Mucosa of descending colon (tissue), 3 donors: ENCODE measurements at regions not wholly inside any gene's neighbourhood (a gene's known extent, or its start where the extent isn't known, plus 50 kb on each side); places are given as distances from the start of the nearest gene placed in this dataset.
"Not testable (repeated sequence)": the region's sequence is repeated elsewhere in the genome, so short reads cannot be mapped to it uniquely, and the experiment has no call there.

ENCODE experiments used
- ATAC-seq: fragments of 200-7000 bp; cut with Tn5 transposase; one replicate; pipeline ENCODE4 v1.9.1; 2020; ENCODE audit warnings: mild to moderate bottlenecking, moderate library complexity
- DNase-seq, 3 donors: peaks; one replicate each; pipeline ENCODE4 v3.0.0-alpha.2; 2020
- H3K36me3 ChIP-seq: fragments of 200-600 bp; one replicate; pipeline ENCODE4 v1.8.0; 2021; ENCODE audit warnings: low read depth, mild to moderate bottlenecking
- H3K4me1 ChIP-seq: fragments of 200-600 bp; one replicate; pipeline ENCODE4 v1.8.0; 2021; ENCODE audit warnings: low read depth, mild to moderate bottlenecking
- H3K4me3 ChIP-seq: fragments of 200-600 bp; one replicate; pipeline ENCODE4 v1.8.0; 2021; ENCODE audit warnings: mild to moderate bottlenecking
- H3K9me3 ChIP-seq: fragments of 200-600 bp; one replicate; pipeline ENCODE4 v1.8.0; 2021; ENCODE audit warnings: mild to moderate bottlenecking
- CTCF ChIP-seq: fragments of 200-600 bp; IDR thresholded peaks from one replicate; pipeline ENCODE4 v1.8.0; 2022; ENCODE audit warnings: antibody characterized with exemption, mild to moderate bottlenecking
- intact Hi-C, 2 donors: fragments of 100-400 bp; cut with DNase I in 1 of 2; cut with micrococcal nuclease in 1 of 2; formaldehyde crosslinking; loops; one replicate each; pipeline versions ENCODE4 v1.11.0 to v1.11.1; 2022; cut with DNase I, micrococcal nuclease
- donor health status: DM: no; HTN: no; CAD: no; lungs with moderate emphysema.
- donor health status: DM: no; HTN: no; CAD: no.
- donor health status: DM: no; HTN: yes; CAD: no.

- H3K9me3 ChIP-seq: peaks cover 32% of the 10 kb centered on the region
- no peaks in the 10 kb centered on the region for H3K4me1 ChIP-seq
- DNase-seq (no peak), ATAC-seq (no peak)
- intact Hi-C loops: no loop called here
- TF ChIP-seq CTCF: no peak
- no peak overlapping the region for H3K4me3 ChIP-seq
- H3K36me3 ChIP-seq: no peaks in the 10 kb centered on the region
Measured at GRCh38 chr4:33980361-33980760, 2264.0 kb downstream of the ARAP2 start.

DNA sequence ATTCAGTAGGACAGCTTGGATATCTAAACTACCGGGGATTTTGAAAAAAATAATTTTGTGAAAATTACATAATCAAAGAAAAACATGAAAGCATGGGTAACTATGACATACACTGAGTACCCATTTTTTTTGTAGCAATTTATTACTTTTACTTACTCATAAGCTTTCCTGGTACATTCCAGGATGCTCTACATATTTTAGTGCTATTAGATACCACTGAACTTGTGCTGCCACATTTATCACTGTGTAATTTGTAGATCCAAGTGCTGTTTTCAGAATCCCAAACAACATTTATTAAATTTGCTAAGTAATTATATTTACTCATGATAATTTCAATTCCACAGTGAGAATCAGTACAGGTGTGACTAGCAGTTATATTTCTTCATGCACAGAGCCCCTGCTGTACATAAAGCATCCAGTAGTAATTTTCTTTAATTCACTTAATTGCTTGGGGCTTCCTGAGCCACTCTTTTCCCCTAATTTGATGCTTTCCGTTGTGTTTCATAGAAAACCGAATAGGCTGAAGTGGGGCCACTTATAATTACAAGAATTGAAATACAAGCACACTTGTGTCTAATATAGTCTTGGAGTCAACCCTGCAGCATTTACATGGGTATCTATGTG is 2254.4 kb downstream of the ARAP2 start:
- Histone ChIP-seq H3K36me3 (no peaks in the 10 kb centered on the region), H3K9me3 (peaks cover 10% of the 10 kb centered on the region), H3K4me3 (no peak overlapping the region), H3K4me1 (no peaks in the 10 kb centered on the region)
- DNase-seq: no peak
- ATAC-seq: no peak
- TF ChIP-seq CTCF: no peak
- intact Hi-C loops: no loop called here

GRCh38 chr4:33996075-33996718 is 2248.1 kb downstream of the ARAP2 start:
- DNase-seq (no peak), ATAC-seq (no peak)
- Histone ChIP-seq H3K4me3 (no peak overlapping the region), H3K4me1 (no peaks in the 10 kb centered on the region), H3K36me3 (no peaks in the 10 kb centered on the region), H3K9me3 (peaks cover 22% of the 10 kb centered on the region)
- intact Hi-C loops: no loop called here
- no peak for TF ChIP-seq CTCF

DNA sequence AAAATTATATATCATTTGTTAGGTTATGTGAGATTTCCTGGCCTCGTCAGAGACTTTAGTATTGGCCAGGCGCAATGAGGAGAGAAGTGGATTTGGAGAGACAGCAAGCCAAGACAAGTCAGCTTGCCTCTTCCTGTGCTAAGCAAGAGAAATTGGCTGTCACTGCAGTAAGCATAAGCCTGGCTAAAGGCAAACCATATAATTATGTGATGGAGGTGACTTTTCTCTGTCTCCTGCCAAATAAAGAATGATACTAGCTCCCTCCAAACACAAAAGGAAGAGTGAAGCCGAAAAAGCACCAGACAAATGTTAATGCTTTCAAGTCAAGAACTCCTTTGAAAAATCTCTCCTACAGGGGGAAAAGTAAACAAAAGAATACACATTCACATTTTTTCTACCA is 2246.0 kb downstream of the ARAP2 start:
- Histone ChIP-seq H3K36me3 (no peaks in the 10 kb centered on the region), H3K4me3 (no peak overlapping the region), H3K9me3 (peaks cover 31% of the 10 kb centered on the region), H3K4me1 (no peaks in the 10 kb centered on the region)
- intact Hi-C loops: no loop called here
- DNase-seq (no peak), ATAC-seq (no peak)
- TF ChIP-seq CTCF: no peak

DNA sequence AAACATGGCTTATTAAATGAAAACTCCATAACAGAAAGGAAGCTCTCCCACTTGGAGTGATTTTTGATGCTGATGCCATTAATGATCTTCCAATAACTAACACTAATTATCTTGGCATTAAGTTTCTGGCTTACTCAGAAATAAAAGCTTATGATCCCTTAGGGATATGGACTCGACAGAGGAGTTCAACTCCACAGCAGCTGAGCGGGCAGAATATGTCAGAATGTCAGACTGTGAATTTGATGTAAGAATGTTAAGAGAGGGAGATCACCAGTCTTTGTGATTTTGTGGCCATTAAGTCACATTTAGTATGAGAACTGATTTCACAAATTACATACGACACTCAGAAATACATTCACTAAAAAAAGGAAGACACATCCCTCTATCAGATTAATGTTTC is 2244.0 kb downstream of the ARAP2 start:
- ATAC-seq: no peak
- Histone ChIP-seq H3K4me3 (no peak overlapping the region), H3K36me3 (no peaks in the 10 kb centered on the region), H3K9me3 (peaks cover 27% of the 10 kb centered on the region), H3K4me1 (no peaks in the 10 kb centered on the region)
- DNase-seq: no peak
- TF ChIP-seq CTCF: no peak
- intact Hi-C loops: no loop called here

- ATAC-seq, DNase-seq, intact Hi-C loops: not testable (repeated sequence)
Measured at GRCh38 chr4:34006540-34006939, 2237.8 kb downstream of the ARAP2 start.

More at GRCh38 chr4:34006540-34006939, 2237.8 kb downstream of the ARAP2 start:
- not testable (repeated sequence) for H3K4me3 ChIP-seq, H3K36me3 ChIP-seq, H3K4me1 ChIP-seq
- peaks cover 24% of the 10 kb centered on the region for H3K9me3 ChIP-seq
